ENCODE measurements at regions not wholly inside any gene's neighbourhood (a gene's known extent, or its start where the extent isn't known, plus 50 kb on each side); places are given as distances from the start of the nearest gene placed in this dataset.

GRCh38 chr15:39149636-39150150 is 431.2 kb upstream of the THBS1 start:
- no peak for TF ChIP-seq CTCF (IDR thresholded peaks at IDR 0.05; ENCODE audit: low read depth, low read length)
- no peak overlapping the region for H3K4me3 ChIP-seq (ENCODE audit: low read depth, low read length)

- no peak overlapping the region for H3K4me3 ChIP-seq (ENCODE audit: low read depth, low read length)
- no peak for TF ChIP-seq CTCF (IDR thresholded peaks at IDR 0.05; ENCODE audit: low read depth, low read length)
Observed at GRCh38 chr15:39151545-39151944, 429.3 kb upstream of the THBS1 start.

- no peak overlapping the region for H3K4me3 ChIP-seq (ENCODE audit: low read depth, low read length)
- no peak for TF ChIP-seq CTCF (IDR thresholded peaks at IDR 0.05; ENCODE audit: low read depth, low read length)
Observed at GRCh38 chr15:39153058-39153714, 427.7 kb upstream of the THBS1 start.

- no peak overlapping the region for H3K4me3 ChIP-seq (ENCODE audit: low read depth, low read length)
- TF ChIP-seq CTCF (IDR thresholded peaks at IDR 0.05; ENCODE audit: low read depth, low read length) = no peak
Observed at GRCh38 chr15:39153716-39154115, 427.2 kb upstream of the THBS1 start.

- 0 out of 2 replicates have a peak, but pooled peaks have one; percentile 21 for TF ChIP-seq CTCF (IDR thresholded peaks at IDR 0.05; ENCODE audit: low read depth, low read length)
Observed at GRCh38 chr15:39154227-39154638, 426.6 kb upstream of the THBS1 start.

GRCh38 chr15:39154776-39155175 is 426.1 kb upstream of the THBS1 start:
- no peak for TF ChIP-seq CTCF (IDR thresholded peaks at IDR 0.05; ENCODE audit: low read depth, low read length)
- H3K4me3 ChIP-seq (ENCODE audit: low read depth, low read length) = no peak overlapping the region

More at GRCh38 chr15:39154227-39154638, 426.6 kb upstream of the THBS1 start:
- H3K4me3 ChIP-seq (ENCODE audit: low read depth, low read length) = no peak overlapping the region

- TF ChIP-seq CTCF (IDR thresholded peaks at IDR 0.05; ENCODE audit: low read depth, low read length) = no peak
Observed at GRCh38 chr15:39156166-39156565, 424.7 kb upstream of the THBS1 start.

More at GRCh38 chr15:39156166-39156565, 424.7 kb upstream of the THBS1 start:
- H3K4me3 ChIP-seq (ENCODE audit: low read depth, low read length) = no peak overlapping the region

Measured in WI38 (cell line).